ENCODE measurements at regions not wholly inside any gene's neighbourhood (a gene's known extent, or its start where the extent isn't known, plus 50 kb on each side); places are given as distances from the start of the nearest gene placed in this dataset.

GRCh38 chr4:57243076-57243475, 132.9 kb upstream of the IGFBP7 start:
- H3K27ac ChIP-seq (ENCODE audit: low read depth in 1 of 2, low read length in 1 of 2), result no peak overlapping the region
- no peaks in the 10 kb centered on the region for H3K36me3 ChIP-seq (ENCODE audit: control insufficient read depth in 4 of 4, insufficient read depth in 4 of 4, low read length in 4 of 4)
- TF ChIP-seq CTCF (IDR thresholded peaks at IDR 0.05; ENCODE audit: control extremely low read depth, extremely low read depth), result no peak
- no peaks in the 10 kb centered on the region for H3K4me1 ChIP-seq (ENCODE audit: control insufficient read depth in 5 of 5, insufficient read depth in 5 of 5, low read length in 5 of 5)
- H3K9me3 ChIP-seq (ENCODE audit: control insufficient read depth in 4 of 4, insufficient read depth in 3 of 4, low read length in 3 of 4), result no peaks in the 10 kb centered on the region
- no peak overlapping the region for H3K9ac ChIP-seq (ENCODE audit: insufficient read depth in 1 of 2, low read length in 2 of 2)
- H3K4me3 ChIP-seq, result no peak overlapping the region
- H3K27me3 ChIP-seq (ENCODE audit: control insufficient read depth in 3 of 3, insufficient read depth in 3 of 3, low read length in 2 of 3), result no peaks in the 10 kb centered on the region
- DNase-seq (no peak), ATAC-seq (ENCODE audit: insufficient read depth, low FRiP score) (no peak)
- 86 to 88% methylated on average over 2 of the region's 2 CpGs for WGBS, 2 donors

- DNase-seq (no peak), ATAC-seq (ENCODE audit: insufficient read depth, low FRiP score) (no peak)
- Histone ChIP-seq H3K4me3 (no peak overlapping the region), H3K36me3 (ENCODE audit: control insufficient read depth in 4 of 4, insufficient read depth in 4 of 4, low read length in 4 of 4) (no peaks in the 10 kb centered on the region), H3K27ac (ENCODE audit: low read depth in 1 of 2, low read length in 1 of 2) (no peak overlapping the region), H3K27me3 (ENCODE audit: control insufficient read depth in 3 of 3, insufficient read depth in 3 of 3, low read length in 2 of 3) (no peaks in the 10 kb centered on the region), H3K9me3 (ENCODE audit: control insufficient read depth in 4 of 4, insufficient read depth in 3 of 4, low read length in 3 of 4) (peaks cover 0 to 2% (median 0%) of the 10 kb centered on the region in 4 donors), H3K9ac (ENCODE audit: insufficient read depth in 1 of 2, low read length in 2 of 2) (no peak overlapping the region), H3K4me1 (ENCODE audit: control insufficient read depth in 5 of 5, insufficient read depth in 5 of 5, low read length in 5 of 5) (peaks cover 0 to 13% (median 0%) of the 10 kb centered on the region in 5 donors)
- TF ChIP-seq CTCF (IDR thresholded peaks at IDR 0.05; ENCODE audit: control extremely low read depth, extremely low read depth), result no peak
- 68 to 75% methylated on average over 12 of the region's 12 CpGs for WGBS, 2 donors
These were observed 124.1 kb upstream of the IGFBP7 start for GRCh38 chr4:57234252-57234775.

DNA sequence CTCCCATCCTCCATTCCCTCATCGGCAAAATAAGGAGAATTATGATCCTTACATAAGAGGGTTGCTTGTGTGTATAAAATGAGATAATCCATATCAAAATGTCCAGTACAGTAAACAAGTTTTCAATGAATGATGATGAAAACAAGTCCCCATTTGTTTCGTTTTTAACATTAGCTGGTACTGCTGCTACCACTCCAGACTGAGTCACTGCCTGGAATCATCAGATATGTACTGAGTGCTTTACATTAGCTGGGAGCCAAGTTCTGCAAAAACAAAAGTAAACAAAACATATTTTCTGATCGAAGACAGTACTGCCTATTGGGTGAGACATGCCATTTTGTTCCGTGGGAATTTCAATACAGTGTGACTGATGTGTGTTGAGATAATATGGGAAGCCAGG, 123.2 kb upstream of the IGFBP7 start:
- 36 to 63% methylated on average over 4 of the region's 4 CpGs for WGBS, 2 donors
- no peak overlapping the region for H3K27ac ChIP-seq (ENCODE audit: low read depth in 1 of 2, low read length in 1 of 2)
- no peak overlapping the region for H3K9ac ChIP-seq (ENCODE audit: insufficient read depth in 1 of 2, low read length in 2 of 2)
- DNase-seq, result peak; percentile 38 to 79 (median 76)
- peaks cover 0 to 2% (median 0%) of the 10 kb centered on the region in 3 donors for H3K27me3 ChIP-seq (ENCODE audit: control insufficient read depth in 3 of 3, insufficient read depth in 3 of 3, low read length in 2 of 3)
- H3K4me1 ChIP-seq (ENCODE audit: control insufficient read depth in 5 of 5, insufficient read depth in 5 of 5, low read length in 5 of 5), result peaks cover 0 to 13% (median 0%) of the 10 kb centered on the region in 5 donors
- no peak overlapping the region for H3K4me3 ChIP-seq
- H3K36me3 ChIP-seq (ENCODE audit: control insufficient read depth in 4 of 4, insufficient read depth in 4 of 4, low read length in 4 of 4), result no peaks in the 10 kb centered on the region
- ATAC-seq (ENCODE audit: insufficient read depth, low FRiP score), result no peak
- H3K9me3 ChIP-seq (ENCODE audit: control insufficient read depth in 4 of 4, insufficient read depth in 3 of 4, low read length in 3 of 4), result peaks cover 0 to 2% (median 0%) of the 10 kb centered on the region in 4 donors
- no peak for TF ChIP-seq CTCF (IDR thresholded peaks at IDR 0.05; ENCODE audit: control extremely low read depth, extremely low read depth)

- 92 to 98% methylated on average over 2 of the region's 2 CpGs for WGBS, 2 donors
- ATAC-seq (ENCODE audit: insufficient read depth, low FRiP score) (no peak), DNase-seq (no peak)
- no peaks in the 10 kb centered on the region for H3K9me3 ChIP-seq (ENCODE audit: control insufficient read depth in 4 of 4, insufficient read depth in 3 of 4, low read length in 3 of 4)
- TF ChIP-seq CTCF (IDR thresholded peaks at IDR 0.05; ENCODE audit: control extremely low read depth, extremely low read depth), result no peak
- H3K27me3 ChIP-seq (ENCODE audit: control insufficient read depth in 3 of 3, insufficient read depth in 3 of 3, low read length in 2 of 3), result peaks cover 0 to 2% (median 0%) of the 10 kb centered on the region in 3 donors
- H3K27ac ChIP-seq (ENCODE audit: low read depth in 1 of 2, low read length in 1 of 2), result no peak overlapping the region
- no peaks in the 10 kb centered on the region for H3K36me3 ChIP-seq (ENCODE audit: control insufficient read depth in 4 of 4, insufficient read depth in 4 of 4, low read length in 4 of 4)
- H3K9ac ChIP-seq (ENCODE audit: insufficient read depth in 1 of 2, low read length in 2 of 2), result no peak overlapping the region
- H3K4me1 ChIP-seq (ENCODE audit: control insufficient read depth in 5 of 5, insufficient read depth in 5 of 5, low read length in 5 of 5), result peaks cover 0 to 13% (median 0%) of the 10 kb centered on the region in 5 donors
- no peak overlapping the region for H3K4me3 ChIP-seq
These were observed 121.6 kb upstream of the IGFBP7 start for GRCh38 chr4:57231781-57232180.
